ENCODE measurements at regions not wholly inside any gene's neighbourhood (a gene's known extent, or its start where the extent isn't known, plus 50 kb on each side); places are given as distances from the start of the nearest gene placed in this dataset.

- Mint-ChIP-seq H3K9me3 (ENCODE audit: low read depth) (no peaks in the 10 kb centered on the region), H3K36me3 (ENCODE audit: insufficient read depth) (no peaks in the 10 kb centered on the region), H3K4me3 (ENCODE audit: low read depth) (no peak overlapping the region), H3K27ac (no peak overlapping the region), H3K4me1 (ENCODE audit: low read depth) (peaks cover 12% of the 10 kb centered on the region), H3K27me3 (peaks cover 4% of the 10 kb centered on the region)
- TF ChIP-seq CTCF (IDR thresholded peaks at IDR 0.05; ENCODE audit: unreplicated experiment) = no peak
- DNase-seq (ENCODE audit: low spot score, unreplicated experiment) = no peak
Measured at GRCh38 chr6:7000825-7001777, 106.7 kb upstream of the RREB1 start.

- DNase-seq (ENCODE audit: low spot score, unreplicated experiment) = no peak
- H3K4me1 Mint-ChIP-seq (ENCODE audit: low read depth) = peaks cover 1% of the 10 kb centered on the region
- no peak overlapping the region for H3K27ac Mint-ChIP-seq
- H3K36me3 Mint-ChIP-seq (ENCODE audit: insufficient read depth) = no peaks in the 10 kb centered on the region
- peaks cover 4% of the 10 kb centered on the region for H3K27me3 Mint-ChIP-seq
- no peak for TF ChIP-seq CTCF (IDR thresholded peaks at IDR 0.05; ENCODE audit: unreplicated experiment)
- H3K4me3 Mint-ChIP-seq (ENCODE audit: low read depth) = no peak overlapping the region
- no peaks in the 10 kb centered on the region for H3K9me3 Mint-ChIP-seq (ENCODE audit: low read depth)
Measured at GRCh38 chr6:7003041-7003440, 104.7 kb upstream of the RREB1 start.

GRCh38 chr6:7004581-7005297 lies 103.0 kb upstream of the RREB1 start:
- H3K9me3 Mint-ChIP-seq (ENCODE audit: low read depth) = no peaks in the 10 kb centered on the region
- no peaks in the 10 kb centered on the region for H3K36me3 Mint-ChIP-seq (ENCODE audit: insufficient read depth)
- no peak overlapping the region for H3K4me3 Mint-ChIP-seq (ENCODE audit: low read depth)
- no peak for DNase-seq (ENCODE audit: low spot score, unreplicated experiment)
- no peak for TF ChIP-seq CTCF (IDR thresholded peaks at IDR 0.05; ENCODE audit: unreplicated experiment)
- H3K4me1 Mint-ChIP-seq (ENCODE audit: low read depth) = no peaks in the 10 kb centered on the region
- H3K27me3 Mint-ChIP-seq = peaks cover 3% of the 10 kb centered on the region
- H3K27ac Mint-ChIP-seq = no peak overlapping the region

- H3K4me1 Mint-ChIP-seq (ENCODE audit: low read depth) = no peaks in the 10 kb centered on the region
- H3K36me3 Mint-ChIP-seq (ENCODE audit: insufficient read depth) = no peaks in the 10 kb centered on the region
- H3K4me3 Mint-ChIP-seq (ENCODE audit: low read depth) = no peak overlapping the region
- no peaks in the 10 kb centered on the region for H3K9me3 Mint-ChIP-seq (ENCODE audit: low read depth)
- no peak for DNase-seq (ENCODE audit: low spot score, unreplicated experiment)
- no peak for TF ChIP-seq CTCF (IDR thresholded peaks at IDR 0.05; ENCODE audit: unreplicated experiment)
- no peaks in the 10 kb centered on the region for H3K27me3 Mint-ChIP-seq
- no peak overlapping the region for H3K27ac Mint-ChIP-seq
Measured at GRCh38 chr6:7006515-7007191, 101.1 kb upstream of the RREB1 start.

GRCh38 chr6:7008451-7008988 lies 99.2 kb upstream of the RREB1 start:
- no peak for TF ChIP-seq CTCF (IDR thresholded peaks at IDR 0.05; ENCODE audit: unreplicated experiment)
- H3K27me3 Mint-ChIP-seq = no peaks in the 10 kb centered on the region
- no peak overlapping the region for H3K27ac Mint-ChIP-seq
- no peak for DNase-seq (ENCODE audit: low spot score, unreplicated experiment)
- no peaks in the 10 kb centered on the region for H3K9me3 Mint-ChIP-seq (ENCODE audit: low read depth)
- no peaks in the 10 kb centered on the region for H3K4me1 Mint-ChIP-seq (ENCODE audit: low read depth)
- H3K4me3 Mint-ChIP-seq (ENCODE audit: low read depth) = no peak overlapping the region
- no peaks in the 10 kb centered on the region for H3K36me3 Mint-ChIP-seq (ENCODE audit: insufficient read depth)

Measured in progenitor cell of endocrine pancreas (in vitro differentiated cells).